BE2C (cell line): ENCODE measurements at regions not wholly inside any gene's neighbourhood (a gene's known extent, or its start where the extent isn't known, plus 50 kb on each side); places are given as distances from the start of the nearest gene placed in this dataset.

Source experiments
- DNase-seq: peaks from one replicate; pipeline ENCODE4 v3.0.0-alpha.2; 2020
- H3K27me3 ChIP-seq: fragments of 250-450 bp; sonication (Bioruptor Pico); 2 replicates; pipeline ENCODE4 v1.5.1; 2020; ENCODE audit warnings: mild to moderate bottlenecking
- H3K36me3 ChIP-seq: fragments of 250-450 bp; sonication (Bioruptor Pico); 2 replicates; pipeline ENCODE4 v1.5.1; 2020; ENCODE audit warnings: mild to moderate bottlenecking
- H3K4me1 ChIP-seq: fragments of 250-450 bp; sonication (Bioruptor Pico); 2 replicates; pipeline ENCODE4 v1.5.1; 2020
- H3K4me3 ChIP-seq: 2 replicates; pipeline ENCODE4 v1.5.1; 2011; ENCODE audit warnings: low read depth, low read length
- H3K9me3 ChIP-seq: fragments of 250-450 bp; sonication (Bioruptor Pico); 2 replicates; pipeline ENCODE4 v1.5.1; 2020
- CTCF ChIP-seq: IDR thresholded peaks from 2 replicates; pipeline ENCODE4 v1.5.1; 2012; ENCODE audit warnings: mild to moderate bottlenecking, low read depth, low read length

- no peak for DNase-seq
- no peak overlapping the region for H3K4me3 ChIP-seq
- no peaks in the 10 kb centered on the region for H3K27me3 ChIP-seq
- H3K9me3 ChIP-seq, result no peaks in the 10 kb centered on the region
- H3K36me3 ChIP-seq, result no peaks in the 10 kb centered on the region
- no peak for TF ChIP-seq CTCF
- no peaks in the 10 kb centered on the region for H3K4me1 ChIP-seq
These were observed 82.1 kb upstream of the LRRC7 start for GRCh38 chr1:69485616-69486015.

GRCh38 chr1:69491416-69491815, 76.3 kb upstream of the LRRC7 start:
- no peak for TF ChIP-seq CTCF
- Histone ChIP-seq H3K4me1 (no peaks in the 10 kb centered on the region), H3K36me3 (no peaks in the 10 kb centered on the region), H3K27me3 (no peaks in the 10 kb centered on the region), H3K9me3 (no peaks in the 10 kb centered on the region), H3K4me3 (no peak overlapping the region)
- no peak for DNase-seq

- Histone ChIP-seq H3K4me1 (no peaks in the 10 kb centered on the region), H3K27me3 (no peaks in the 10 kb centered on the region), H3K9me3 (no peaks in the 10 kb centered on the region), H3K36me3 (no peaks in the 10 kb centered on the region), H3K4me3 (no peak overlapping the region)
- DNase-seq, result no peak
- TF ChIP-seq CTCF, result no peak
These were observed 75.4 kb upstream of the LRRC7 start for GRCh38 chr1:69492286-69492685.

- Histone ChIP-seq H3K36me3 (no peaks in the 10 kb centered on the region), H3K4me1 (no peaks in the 10 kb centered on the region), H3K27me3 (no peaks in the 10 kb centered on the region), H3K9me3 (no peaks in the 10 kb centered on the region), H3K4me3 (no peak overlapping the region)
- DNase-seq, result no peak
- TF ChIP-seq CTCF, result no peak
These were observed 73.5 kb upstream of the LRRC7 start for GRCh38 chr1:69494221-69494620.

- Histone ChIP-seq H3K27me3 (no peaks in the 10 kb centered on the region), H3K9me3 (no peaks in the 10 kb centered on the region), H3K36me3 (no peaks in the 10 kb centered on the region), H3K4me3 (no peak overlapping the region), H3K4me1 (no peaks in the 10 kb centered on the region)
- TF ChIP-seq CTCF, result no peak
- no peak for DNase-seq
These were observed 70.1 kb upstream of the LRRC7 start for GRCh38 chr1:69497441-69498221.

- Histone ChIP-seq H3K9me3 (no peaks in the 10 kb centered on the region), H3K27me3 (no peaks in the 10 kb centered on the region), H3K4me1 (no peaks in the 10 kb centered on the region), H3K36me3 (no peaks in the 10 kb centered on the region), H3K4me3 (no peak overlapping the region)
- no peak for DNase-seq
- no peak for TF ChIP-seq CTCF
These were observed 69.0 kb upstream of the LRRC7 start for GRCh38 chr1:69498711-69499110.
